GM12875 (cell line): ENCODE measurements at regions not wholly inside any gene's neighbourhood (a gene's known extent, or its start where the extent isn't known, plus 50 kb on each side); places are given as distances from the start of the nearest gene placed in this dataset.

Experiments used
- H3K4me3 ChIP-seq: one replicate; pipeline ENCODE4 v1.5.1; 2011; ENCODE audit warnings: low read depth, low read length, control low read depth
- TF ChIP-seq, protein P1 (sequence below): IDR thresholded peaks from 2 replicates; pipeline ENCODE4 v1.5.1; 2011; ENCODE audit warnings: low read depth, mild to moderate bottlenecking, control low read depth, inconsistent platforms, low read length, moderate library complexity, borderline replicate concordance; ENCODE audit not compliant: insufficient read depth

DNA sequence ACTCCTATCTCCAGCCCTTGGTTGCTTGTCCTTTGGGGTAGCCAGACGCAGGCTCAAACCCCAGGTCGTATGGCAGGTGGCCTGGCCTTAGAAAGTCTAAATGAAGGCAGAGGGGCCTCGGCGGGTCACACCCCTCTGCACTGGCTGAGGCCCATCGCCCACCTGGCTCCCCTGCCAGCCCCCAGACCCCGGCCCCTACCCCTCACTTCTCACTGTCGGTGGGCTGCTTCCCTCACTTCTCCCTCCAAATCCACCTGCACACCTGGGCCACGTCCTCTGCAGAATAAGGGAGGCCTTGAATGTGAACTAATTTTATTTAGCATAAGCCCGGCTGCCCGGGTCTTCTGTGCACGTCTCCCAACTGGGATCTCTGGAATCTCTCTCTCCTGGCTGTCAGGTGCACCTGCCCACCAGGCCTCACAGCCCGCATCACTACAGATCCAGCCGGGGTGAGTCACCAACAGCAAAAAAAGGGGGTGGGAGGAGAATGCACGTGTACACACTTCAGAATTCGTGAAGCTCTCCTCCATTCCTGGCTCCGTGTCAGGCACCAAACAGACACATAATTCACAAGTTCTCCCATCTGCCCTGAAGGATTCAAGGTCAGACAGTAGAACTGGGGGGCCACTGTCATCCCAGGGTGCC, 107.5 kb upstream of the SIM2 start:
- TF ChIP-seq, protein P1, sequence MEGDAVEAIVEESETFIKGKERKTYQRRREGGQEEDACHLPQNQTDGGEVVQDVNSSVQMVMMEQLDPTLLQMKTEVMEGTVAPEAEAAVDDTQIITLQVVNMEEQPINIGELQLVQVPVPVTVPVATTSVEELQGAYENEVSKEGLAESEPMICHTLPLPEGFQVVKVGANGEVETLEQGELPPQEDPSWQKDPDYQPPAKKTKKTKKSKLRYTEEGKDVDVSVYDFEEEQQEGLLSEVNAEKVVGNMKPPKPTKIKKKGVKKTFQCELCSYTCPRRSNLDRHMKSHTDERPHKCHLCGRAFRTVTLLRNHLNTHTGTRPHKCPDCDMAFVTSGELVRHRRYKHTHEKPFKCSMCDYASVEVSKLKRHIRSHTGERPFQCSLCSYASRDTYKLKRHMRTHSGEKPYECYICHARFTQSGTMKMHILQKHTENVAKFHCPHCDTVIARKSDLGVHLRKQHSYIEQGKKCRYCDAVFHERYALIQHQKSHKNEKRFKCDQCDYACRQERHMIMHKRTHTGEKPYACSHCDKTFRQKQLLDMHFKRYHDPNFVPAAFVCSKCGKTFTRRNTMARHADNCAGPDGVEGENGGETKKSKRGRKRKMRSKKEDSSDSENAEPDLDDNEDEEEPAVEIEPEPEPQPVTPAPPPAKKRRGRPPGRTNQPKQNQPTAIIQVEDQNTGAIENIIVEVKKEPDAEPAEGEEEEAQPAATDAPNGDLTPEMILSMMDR = no peak
- no peak overlapping the region for H3K4me3 ChIP-seq

DNA sequence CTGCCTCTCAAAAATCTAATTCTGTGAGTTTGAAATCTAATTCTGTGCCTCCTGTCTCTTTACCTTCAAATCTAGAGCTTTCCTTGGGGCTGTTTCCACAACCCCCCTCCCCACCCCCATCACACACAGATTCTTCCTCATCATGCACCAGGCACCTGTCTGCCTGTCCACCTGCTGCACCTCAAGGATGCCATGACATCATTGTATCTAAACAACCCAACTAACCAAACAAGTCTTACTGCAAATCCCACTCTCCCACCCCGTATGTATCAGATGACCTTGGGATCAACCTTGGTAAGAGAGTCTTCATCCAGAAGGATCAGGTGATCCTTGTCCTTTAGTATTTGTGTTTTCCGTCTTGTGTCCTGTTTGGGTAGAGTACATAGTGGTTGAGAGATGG, 102.7 kb upstream of the SIM2 start:
- TF ChIP-seq, protein P1 = no peak
- H3K4me3 ChIP-seq = no peak overlapping the region

DNA sequence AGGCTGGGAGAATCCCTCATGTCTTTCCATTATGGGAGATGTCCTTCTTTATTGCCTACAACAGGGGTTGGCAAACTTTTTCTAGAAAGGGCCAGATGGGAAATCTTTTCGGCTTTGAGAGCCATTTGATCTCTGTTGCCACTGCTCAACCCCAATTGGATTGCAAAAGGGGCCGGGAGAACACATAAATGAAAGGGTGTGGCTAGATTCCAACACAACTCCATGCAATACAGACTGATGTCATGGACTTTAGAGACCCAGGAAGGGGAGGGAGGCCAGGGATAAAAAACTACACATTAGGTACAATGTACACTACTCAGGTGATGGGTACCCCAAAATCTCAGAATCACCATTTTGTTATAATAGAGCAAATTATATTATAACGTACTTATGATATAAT, 97.6 kb upstream of the SIM2 start:
- H3K4me3 ChIP-seq = no peak overlapping the region
- TF ChIP-seq, protein P1 = no peak

DNA sequence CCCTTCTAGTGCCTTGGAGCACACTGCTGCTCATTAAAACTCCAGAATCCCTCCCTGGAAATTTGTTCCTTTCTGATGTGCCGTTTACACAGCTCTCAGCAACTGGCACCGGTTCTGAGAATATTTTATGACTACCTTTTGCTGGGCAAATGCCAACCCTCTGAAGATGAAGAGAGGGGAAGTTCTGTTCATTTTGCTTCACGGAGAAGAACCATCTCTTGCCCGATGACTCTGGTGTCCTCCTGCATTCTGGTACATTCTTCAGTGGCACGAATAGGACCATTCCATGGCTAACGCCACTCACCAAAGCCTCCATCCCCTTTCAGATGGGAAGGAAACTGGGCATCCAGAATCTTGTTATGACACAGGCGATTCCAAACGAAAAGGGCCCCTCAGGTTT, 96.2 kb upstream of the SIM2 start:
- no peak overlapping the region for H3K4me3 ChIP-seq
- TF ChIP-seq, protein P1 = no peak

DNA sequence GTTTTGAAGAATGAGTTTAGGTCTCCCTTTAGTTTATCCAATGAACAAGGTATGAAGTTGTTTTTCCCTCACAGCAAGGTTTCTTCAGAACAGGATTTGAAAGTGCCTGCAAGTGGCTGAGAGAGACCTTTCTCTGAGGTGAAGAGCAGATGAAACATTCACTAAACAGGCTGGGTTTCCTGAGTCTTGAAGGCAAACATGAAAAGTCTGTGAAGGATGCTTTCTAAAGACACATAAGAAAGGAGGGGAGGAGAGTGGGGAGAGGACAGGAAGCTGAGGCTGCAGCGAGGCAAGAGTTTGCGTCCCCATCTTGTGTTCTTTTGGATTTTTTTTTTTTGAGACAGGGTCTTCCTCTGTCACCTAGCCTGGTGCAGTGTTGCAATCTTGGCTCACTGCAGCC, 95.7 kb upstream of the SIM2 start:
- no peak overlapping the region for H3K4me3 ChIP-seq
- TF ChIP-seq, protein P1 = no peak

DNA sequence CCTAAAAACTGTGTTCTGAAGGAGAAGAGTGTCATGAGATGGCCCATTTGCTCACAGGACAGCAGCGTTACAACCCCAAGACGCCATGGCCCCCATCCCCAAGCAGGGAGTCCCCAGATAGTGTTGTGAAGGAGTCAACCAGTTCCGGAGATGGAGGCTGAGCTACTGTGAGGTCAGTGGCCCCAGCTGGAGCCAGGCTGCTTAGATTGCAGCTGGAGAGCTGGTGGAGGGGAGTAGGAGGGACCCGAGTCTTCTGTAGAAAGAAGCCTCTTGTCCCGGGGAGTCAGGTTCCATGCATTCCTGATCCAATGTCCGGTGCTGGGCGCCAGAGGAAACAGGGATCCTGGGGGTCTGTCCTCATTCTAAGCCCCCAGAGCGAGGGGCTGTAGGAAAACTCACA, 93.5 kb upstream of the SIM2 start:
- TF ChIP-seq, protein P1 = no peak
- H3K4me3 ChIP-seq = no peak overlapping the region

DNA sequence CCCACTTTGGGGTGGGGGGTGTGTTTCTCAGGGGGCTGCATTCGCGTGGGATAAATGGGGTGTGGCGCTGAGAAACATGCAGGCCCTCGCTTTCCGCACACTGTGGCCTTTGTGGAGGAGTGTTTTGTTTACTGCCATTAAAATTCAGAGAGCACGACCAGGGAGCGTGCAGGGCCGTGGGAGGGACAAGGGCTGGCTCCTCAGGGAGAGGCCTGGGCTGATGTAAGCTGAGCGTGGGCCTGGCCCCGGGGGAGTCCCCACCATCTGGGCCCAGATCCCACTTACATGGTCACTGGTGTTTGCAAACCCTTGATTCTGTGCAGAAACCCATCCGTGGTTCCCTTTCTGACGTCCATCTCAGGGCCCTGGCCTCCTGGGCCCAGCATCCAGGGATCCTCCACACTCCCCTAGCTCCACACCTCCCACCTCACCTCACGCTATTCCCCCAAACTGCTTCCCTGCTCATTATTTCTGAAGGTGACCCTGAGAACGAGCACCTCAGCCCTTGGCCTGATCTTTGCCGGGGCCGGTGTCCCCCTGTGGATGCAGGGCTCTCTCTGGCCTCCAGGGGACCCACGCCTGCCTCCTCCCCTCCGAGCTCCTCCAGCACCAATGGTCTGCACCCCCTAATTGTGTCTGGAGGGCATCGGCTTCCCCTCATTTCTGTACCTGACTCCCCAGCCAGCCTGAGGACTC, 92.5 kb upstream of the SIM2 start:
- H3K4me3 ChIP-seq = no peak overlapping the region
- TF ChIP-seq, protein P1 = 0 out of 2 replicates have a peak, but pooled peaks have one; percentile 14
